H1 (cell line): ENCODE measurements at regions not wholly inside any gene's neighbourhood (a gene's known extent, or its start where the extent isn't known, plus 50 kb on each side); places are given as distances from the start of the nearest gene placed in this dataset.

ENCODE experiments used
- EZH2 ChIP-seq: fragments of 200-600 bp; sonication (generic); IDR thresholded peaks from 2 replicates; pipeline ENCODE4 v1.7.1; 2012; ENCODE audit warnings: low read depth, mild to moderate bottlenecking, moderate library complexity, low read length, inconsistent platforms; ENCODE audit not compliant: severe bottlenecking
- POLR2A ChIP-seq, 2 experiments: IDR thresholded peaks; 1 replicate in 1 of 2; 2 replicates in 1 of 2; pipeline ENCODE4 v1.6.1; 2011; ENCODE audit warnings: low read depth in 2 of 2, low read length in 2 of 2, mild to moderate bottlenecking in 2 of 2; ENCODE audit errors: control extremely low read depth in 1 of 2
- TF ChIP-seq, protein P1 (sequence below), 3 experiments: IDR thresholded peaks; 1 replicate in 2 of 3; 2 replicates in 1 of 3; pipeline versions ENCODE4 v1.5.1 to v1.6.1; 2011; ENCODE audit warnings: low read length in 3 of 3, mild to moderate bottlenecking in 3 of 3, inconsistent platforms in 2 of 3, low read depth in 1 of 3, moderate library complexity in 1 of 3; ENCODE audit not compliant: insufficient read depth in 1 of 3; ENCODE audit errors: control extremely low read depth in 1 of 3
- TF ChIP-seq, protein P2 (sequence below): IDR thresholded peaks from 2 replicates; pipeline ENCODE4 v1.6.1; 2011; ENCODE audit warnings: low read length, improper control_type of control experiment

GRCh38 chr2:138267161-138267901 lies 234.2 kb upstream of the SPOPL start:
- TF ChIP-seq, protein P1, sequence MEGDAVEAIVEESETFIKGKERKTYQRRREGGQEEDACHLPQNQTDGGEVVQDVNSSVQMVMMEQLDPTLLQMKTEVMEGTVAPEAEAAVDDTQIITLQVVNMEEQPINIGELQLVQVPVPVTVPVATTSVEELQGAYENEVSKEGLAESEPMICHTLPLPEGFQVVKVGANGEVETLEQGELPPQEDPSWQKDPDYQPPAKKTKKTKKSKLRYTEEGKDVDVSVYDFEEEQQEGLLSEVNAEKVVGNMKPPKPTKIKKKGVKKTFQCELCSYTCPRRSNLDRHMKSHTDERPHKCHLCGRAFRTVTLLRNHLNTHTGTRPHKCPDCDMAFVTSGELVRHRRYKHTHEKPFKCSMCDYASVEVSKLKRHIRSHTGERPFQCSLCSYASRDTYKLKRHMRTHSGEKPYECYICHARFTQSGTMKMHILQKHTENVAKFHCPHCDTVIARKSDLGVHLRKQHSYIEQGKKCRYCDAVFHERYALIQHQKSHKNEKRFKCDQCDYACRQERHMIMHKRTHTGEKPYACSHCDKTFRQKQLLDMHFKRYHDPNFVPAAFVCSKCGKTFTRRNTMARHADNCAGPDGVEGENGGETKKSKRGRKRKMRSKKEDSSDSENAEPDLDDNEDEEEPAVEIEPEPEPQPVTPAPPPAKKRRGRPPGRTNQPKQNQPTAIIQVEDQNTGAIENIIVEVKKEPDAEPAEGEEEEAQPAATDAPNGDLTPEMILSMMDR (IDR thresholded peaks at IDR 0.05; ENCODE audit: control extremely low read depth in 1 of 3, insufficient read depth in 1 of 3, low read depth in 1 of 3, low read length in 3 of 3), result no peak
- TF ChIP-seq POLR2A (IDR thresholded peaks at IDR 0.05; ENCODE audit: control extremely low read depth in 1 of 2, low read depth in 2 of 2, low read length in 2 of 2), result no peak
- TF ChIP-seq, protein P2, sequence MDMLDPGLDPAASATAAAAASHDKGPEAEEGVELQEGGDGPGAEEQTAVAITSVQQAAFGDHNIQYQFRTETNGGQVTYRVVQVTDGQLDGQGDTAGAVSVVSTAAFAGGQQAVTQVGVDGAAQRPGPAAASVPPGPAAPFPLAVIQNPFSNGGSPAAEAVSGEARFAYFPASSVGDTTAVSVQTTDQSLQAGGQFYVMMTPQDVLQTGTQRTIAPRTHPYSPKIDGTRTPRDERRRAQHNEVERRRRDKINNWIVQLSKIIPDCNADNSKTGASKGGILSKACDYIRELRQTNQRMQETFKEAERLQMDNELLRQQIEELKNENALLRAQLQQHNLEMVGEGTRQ, result no peak
- no peak for TF ChIP-seq EZH2
